HL-60 (cell line): ENCODE measurements at regions not wholly inside any gene's neighbourhood (a gene's known extent, or its start where the extent isn't known, plus 50 kb on each side); places are given as distances from the start of the nearest gene placed in this dataset.

Experiments
- POLR2AphosphoS5 ChIP-seq: IDR thresholded peaks from 2 replicates; pipeline ENCODE4 v1.6.1; 2012; ENCODE audit warnings: low read depth
- SPI1 ChIP-seq: IDR thresholded peaks from 2 replicates; pipeline ENCODE4 v1.6.1; 2012; ENCODE audit warnings: low read depth, mild to moderate bottlenecking, borderline replicate concordance
- TF ChIP-seq, protein P1 (sequence below): IDR thresholded peaks from one replicate; pipeline ENCODE4 v1.5.1; 2011; ENCODE audit warnings: low read length, control low read depth, inconsistent platforms; ENCODE audit not compliant: insufficient read depth

GRCh38 chr13:99663185-99663825, 162.0 kb downstream of the TM9SF2 start:
- TF ChIP-seq, protein P1, sequence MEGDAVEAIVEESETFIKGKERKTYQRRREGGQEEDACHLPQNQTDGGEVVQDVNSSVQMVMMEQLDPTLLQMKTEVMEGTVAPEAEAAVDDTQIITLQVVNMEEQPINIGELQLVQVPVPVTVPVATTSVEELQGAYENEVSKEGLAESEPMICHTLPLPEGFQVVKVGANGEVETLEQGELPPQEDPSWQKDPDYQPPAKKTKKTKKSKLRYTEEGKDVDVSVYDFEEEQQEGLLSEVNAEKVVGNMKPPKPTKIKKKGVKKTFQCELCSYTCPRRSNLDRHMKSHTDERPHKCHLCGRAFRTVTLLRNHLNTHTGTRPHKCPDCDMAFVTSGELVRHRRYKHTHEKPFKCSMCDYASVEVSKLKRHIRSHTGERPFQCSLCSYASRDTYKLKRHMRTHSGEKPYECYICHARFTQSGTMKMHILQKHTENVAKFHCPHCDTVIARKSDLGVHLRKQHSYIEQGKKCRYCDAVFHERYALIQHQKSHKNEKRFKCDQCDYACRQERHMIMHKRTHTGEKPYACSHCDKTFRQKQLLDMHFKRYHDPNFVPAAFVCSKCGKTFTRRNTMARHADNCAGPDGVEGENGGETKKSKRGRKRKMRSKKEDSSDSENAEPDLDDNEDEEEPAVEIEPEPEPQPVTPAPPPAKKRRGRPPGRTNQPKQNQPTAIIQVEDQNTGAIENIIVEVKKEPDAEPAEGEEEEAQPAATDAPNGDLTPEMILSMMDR: no peak
- no peak for TF ChIP-seq SPI1
- TF ChIP-seq POLR2AphosphoS5: no peak
